HG03571 (cell line): ENCODE measurements at regions not wholly inside any gene's neighbourhood (a gene's known extent, or its start where the extent isn't known, plus 50 kb on each side); places are given as distances from the start of the nearest gene placed in this dataset.
"Not testable (repeated sequence)": the region's sequence is repeated elsewhere in the genome, so short reads cannot be mapped to it uniquely, and the experiment has no call there.

ENCODE experiments used
- ATAC-seq: cut with Tn5 transposase; IDR thresholded peaks from one replicate; pipeline ENCODE4 v1.9.1; 2021; ENCODE audit not compliant: unreplicated experiment

GRCh38 chr6:117761610-117762009 is 86.3 kb downstream of the NUS1 start:
- no peak for ATAC-seq

- ATAC-seq = peak; percentile 96
These were observed 96.1 kb downstream of the NUS1 start for GRCh38 chr6:117771403-117771802.

GRCh38 chr6:117776441-117776840 is 101.2 kb downstream of the NUS1 start:
- ATAC-seq = no peak

- no peak for ATAC-seq
These were observed 106.3 kb downstream of the NUS1 start for GRCh38 chr6:117781550-117781949.

GRCh38 chr6:117783279-117783678 is 108.0 kb downstream of the NUS1 start:
- ATAC-seq = no peak

GRCh38 chr6:117791012-117791411 is 115.7 kb downstream of the NUS1 start:
- no peak for ATAC-seq

GRCh38 chr6:117795234-117795633 is 111.8 kb upstream of the SLC35F1 start:
- no peak for ATAC-seq

GRCh38 chr6:117798819-117799218 is 108.2 kb upstream of the SLC35F1 start:
- ATAC-seq = not testable (repeated sequence)

- ATAC-seq = no peak
These were observed 96.8 kb upstream of the SLC35F1 start for GRCh38 chr6:117810269-117810668.

- ATAC-seq = no peak
These were observed 89.6 kb upstream of the SLC35F1 start for GRCh38 chr6:117817499-117817898.

- ATAC-seq = no peak
These were observed 89.1 kb upstream of the SLC35F1 start for GRCh38 chr6:117817992-117818391.

GRCh38 chr6:117818449-117818848 is 88.6 kb upstream of the SLC35F1 start:
- ATAC-seq = no peak

- ATAC-seq = no peak
These were observed 77.3 kb upstream of the SLC35F1 start for GRCh38 chr6:117829594-117830319.

GRCh38 chr6:117837261-117837660 is 69.8 kb upstream of the SLC35F1 start:
- no peak for ATAC-seq

- no peak for ATAC-seq
These were observed 66.5 kb upstream of the SLC35F1 start for GRCh38 chr6:117840541-117840983.

GRCh38 chr6:117847912-117848311 is 59.2 kb upstream of the SLC35F1 start:
- no peak for ATAC-seq

- ATAC-seq = no peak
These were observed 58.0 kb upstream of the SLC35F1 start for GRCh38 chr6:117849087-117849486.
